Vagina (tissue), 2 donors: ENCODE measurements at regions not wholly inside any gene's neighbourhood (a gene's known extent, or its start where the extent isn't known, plus 50 kb on each side); places are given as distances from the start of the nearest gene placed in this dataset.

Experiments used
- POLR2A ChIP-seq, 2 donors: fragments of 450-650 bp; IDR thresholded peaks; one replicate each; pipeline ENCODE4 v1.6.1; 2017; ENCODE audit warnings: antibody characterized with exemption in 2 of 2, mild to moderate bottlenecking in 2 of 2, moderate library complexity in 2 of 2
- POLR2AphosphoS5 ChIP-seq, 2 donors: sonication (generic); formaldehyde crosslinking; IDR thresholded peaks; one replicate each; pipeline ENCODE4 v1.9.0; 2017; ENCODE audit warnings: antibody characterized with exemption in 2 of 2, mild to moderate bottlenecking in 2 of 2, low read depth in 1 of 2; ENCODE audit not compliant: insufficient read depth in 1 of 2
- TF ChIP-seq, protein P1 (sequence below), 3 experiments: fragments of 450-650 bp in 2 of 3; fragments of 200-600 bp in 1 of 3; sonication (generic) in 1 of 3; IDR thresholded peaks; one replicate each; pipeline ENCODE4 v1.5.1; 2017 to 2019; ENCODE audit warnings: antibody characterized with exemption in 3 of 3, mild to moderate bottlenecking in 2 of 3, moderate library complexity in 2 of 3

DNA sequence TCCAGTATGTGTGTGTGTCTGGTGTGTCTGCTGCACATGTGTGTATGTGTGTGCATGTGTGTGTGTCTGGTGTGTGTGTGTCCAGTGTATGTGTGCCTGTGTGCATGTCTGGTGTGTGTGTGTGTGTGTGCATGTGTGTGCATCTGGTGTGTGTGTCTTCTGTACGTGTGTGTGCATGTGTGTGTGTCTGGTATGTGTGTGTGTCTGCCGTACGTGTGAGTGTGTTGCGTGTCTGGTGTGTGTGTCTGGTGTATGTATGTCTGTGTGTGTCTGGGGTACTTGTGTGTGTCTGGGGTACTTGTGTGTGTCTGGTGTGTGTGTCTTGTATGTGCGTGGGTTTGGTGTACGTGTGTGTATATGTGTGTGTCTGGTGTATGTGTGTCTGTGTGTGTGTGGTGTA lies 289.1 kb upstream of the SHH start:
- TF ChIP-seq, protein P1, sequence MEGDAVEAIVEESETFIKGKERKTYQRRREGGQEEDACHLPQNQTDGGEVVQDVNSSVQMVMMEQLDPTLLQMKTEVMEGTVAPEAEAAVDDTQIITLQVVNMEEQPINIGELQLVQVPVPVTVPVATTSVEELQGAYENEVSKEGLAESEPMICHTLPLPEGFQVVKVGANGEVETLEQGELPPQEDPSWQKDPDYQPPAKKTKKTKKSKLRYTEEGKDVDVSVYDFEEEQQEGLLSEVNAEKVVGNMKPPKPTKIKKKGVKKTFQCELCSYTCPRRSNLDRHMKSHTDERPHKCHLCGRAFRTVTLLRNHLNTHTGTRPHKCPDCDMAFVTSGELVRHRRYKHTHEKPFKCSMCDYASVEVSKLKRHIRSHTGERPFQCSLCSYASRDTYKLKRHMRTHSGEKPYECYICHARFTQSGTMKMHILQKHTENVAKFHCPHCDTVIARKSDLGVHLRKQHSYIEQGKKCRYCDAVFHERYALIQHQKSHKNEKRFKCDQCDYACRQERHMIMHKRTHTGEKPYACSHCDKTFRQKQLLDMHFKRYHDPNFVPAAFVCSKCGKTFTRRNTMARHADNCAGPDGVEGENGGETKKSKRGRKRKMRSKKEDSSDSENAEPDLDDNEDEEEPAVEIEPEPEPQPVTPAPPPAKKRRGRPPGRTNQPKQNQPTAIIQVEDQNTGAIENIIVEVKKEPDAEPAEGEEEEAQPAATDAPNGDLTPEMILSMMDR (IDR thresholded peaks at IDR 0.05) = no peak
- TF ChIP-seq POLR2A (IDR thresholded peaks at IDR 0.05) (no peak), POLR2AphosphoS5 (IDR thresholded peaks at IDR 0.05; ENCODE audit: insufficient read depth in 1 of 2, low read depth in 1 of 2) (no peak)
